ENCODE measurements at regions not wholly inside any gene's neighbourhood (a gene's known extent, or its start where the extent isn't known, plus 50 kb on each side); places are given as distances from the start of the nearest gene placed in this dataset.

DNA sequence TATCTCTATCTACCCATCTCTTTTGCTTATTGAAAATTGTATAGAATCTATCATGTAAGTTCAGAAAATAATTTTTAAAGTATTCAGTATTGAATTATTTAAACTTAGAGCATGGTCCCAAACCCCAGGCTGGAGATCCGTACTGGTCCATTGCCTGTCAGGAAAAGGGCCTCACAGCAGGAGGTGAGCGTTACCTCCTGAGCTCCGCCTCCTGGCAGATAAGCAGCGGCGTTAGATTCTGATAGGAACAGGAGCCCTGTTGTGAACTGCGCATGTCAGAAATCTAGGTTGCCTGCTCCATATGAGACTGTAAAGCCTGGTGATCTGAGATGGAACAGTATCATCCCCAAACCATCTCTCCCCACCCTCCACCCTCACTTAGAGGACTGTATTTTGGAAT is 266.0 kb upstream of the CNTNAP2 start:
- TF ChIP-seq, protein P1, sequence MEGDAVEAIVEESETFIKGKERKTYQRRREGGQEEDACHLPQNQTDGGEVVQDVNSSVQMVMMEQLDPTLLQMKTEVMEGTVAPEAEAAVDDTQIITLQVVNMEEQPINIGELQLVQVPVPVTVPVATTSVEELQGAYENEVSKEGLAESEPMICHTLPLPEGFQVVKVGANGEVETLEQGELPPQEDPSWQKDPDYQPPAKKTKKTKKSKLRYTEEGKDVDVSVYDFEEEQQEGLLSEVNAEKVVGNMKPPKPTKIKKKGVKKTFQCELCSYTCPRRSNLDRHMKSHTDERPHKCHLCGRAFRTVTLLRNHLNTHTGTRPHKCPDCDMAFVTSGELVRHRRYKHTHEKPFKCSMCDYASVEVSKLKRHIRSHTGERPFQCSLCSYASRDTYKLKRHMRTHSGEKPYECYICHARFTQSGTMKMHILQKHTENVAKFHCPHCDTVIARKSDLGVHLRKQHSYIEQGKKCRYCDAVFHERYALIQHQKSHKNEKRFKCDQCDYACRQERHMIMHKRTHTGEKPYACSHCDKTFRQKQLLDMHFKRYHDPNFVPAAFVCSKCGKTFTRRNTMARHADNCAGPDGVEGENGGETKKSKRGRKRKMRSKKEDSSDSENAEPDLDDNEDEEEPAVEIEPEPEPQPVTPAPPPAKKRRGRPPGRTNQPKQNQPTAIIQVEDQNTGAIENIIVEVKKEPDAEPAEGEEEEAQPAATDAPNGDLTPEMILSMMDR (conservative IDR thresholded peaks at IDR 0.05; ENCODE audit: low read depth in 2 of 2), result no peak
- TF ChIP-seq, protein P2, sequence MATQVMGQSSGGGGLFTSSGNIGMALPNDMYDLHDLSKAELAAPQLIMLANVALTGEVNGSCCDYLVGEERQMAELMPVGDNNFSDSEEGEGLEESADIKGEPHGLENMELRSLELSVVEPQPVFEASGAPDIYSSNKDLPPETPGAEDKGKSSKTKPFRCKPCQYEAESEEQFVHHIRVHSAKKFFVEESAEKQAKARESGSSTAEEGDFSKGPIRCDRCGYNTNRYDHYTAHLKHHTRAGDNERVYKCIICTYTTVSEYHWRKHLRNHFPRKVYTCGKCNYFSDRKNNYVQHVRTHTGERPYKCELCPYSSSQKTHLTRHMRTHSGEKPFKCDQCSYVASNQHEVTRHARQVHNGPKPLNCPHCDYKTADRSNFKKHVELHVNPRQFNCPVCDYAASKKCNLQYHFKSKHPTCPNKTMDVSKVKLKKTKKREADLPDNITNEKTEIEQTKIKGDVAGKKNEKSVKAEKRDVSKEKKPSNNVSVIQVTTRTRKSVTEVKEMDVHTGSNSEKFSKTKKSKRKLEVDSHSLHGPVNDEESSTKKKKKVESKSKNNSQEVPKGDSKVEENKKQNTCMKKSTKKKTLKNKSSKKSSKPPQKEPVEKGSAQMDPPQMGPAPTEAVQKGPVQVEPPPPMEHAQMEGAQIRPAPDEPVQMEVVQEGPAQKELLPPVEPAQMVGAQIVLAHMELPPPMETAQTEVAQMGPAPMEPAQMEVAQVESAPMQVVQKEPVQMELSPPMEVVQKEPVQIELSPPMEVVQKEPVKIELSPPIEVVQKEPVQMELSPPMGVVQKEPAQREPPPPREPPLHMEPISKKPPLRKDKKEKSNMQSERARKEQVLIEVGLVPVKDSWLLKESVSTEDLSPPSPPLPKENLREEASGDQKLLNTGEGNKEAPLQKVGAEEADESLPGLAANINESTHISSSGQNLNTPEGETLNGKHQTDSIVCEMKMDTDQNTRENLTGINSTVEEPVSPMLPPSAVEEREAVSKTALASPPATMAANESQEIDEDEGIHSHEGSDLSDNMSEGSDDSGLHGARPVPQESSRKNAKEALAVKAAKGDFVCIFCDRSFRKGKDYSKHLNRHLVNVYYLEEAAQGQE (IDR thresholded peaks at IDR 0.05; ENCODE audit: unreplicated experiment), result no peak
- TF ChIP-seq EZH2 (IDR thresholded peaks at IDR 0.05; ENCODE audit: low read depth, unreplicated experiment) (no peak), POLR2AphosphoS5 (IDR thresholded peaks at IDR 0.05; ENCODE audit: low read depth) (no peak), JUNB (IDR thresholded peaks at IDR 0.05; ENCODE audit: unreplicated experiment) (no peak), ZNF114 (CRISPR knock-in tag; IDR thresholded peaks at IDR 0.05) (no peak)
- TF ChIP-seq, protein P3, sequence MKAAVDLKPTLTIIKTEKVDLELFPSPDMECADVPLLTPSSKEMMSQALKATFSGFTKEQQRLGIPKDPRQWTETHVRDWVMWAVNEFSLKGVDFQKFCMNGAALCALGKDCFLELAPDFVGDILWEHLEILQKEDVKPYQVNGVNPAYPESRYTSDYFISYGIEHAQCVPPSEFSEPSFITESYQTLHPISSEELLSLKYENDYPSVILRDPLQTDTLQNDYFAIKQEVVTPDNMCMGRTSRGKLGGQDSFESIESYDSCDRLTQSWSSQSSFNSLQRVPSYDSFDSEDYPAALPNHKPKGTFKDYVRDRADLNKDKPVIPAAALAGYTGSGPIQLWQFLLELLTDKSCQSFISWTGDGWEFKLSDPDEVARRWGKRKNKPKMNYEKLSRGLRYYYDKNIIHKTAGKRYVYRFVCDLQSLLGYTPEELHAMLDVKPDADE (IDR thresholded peaks at IDR 0.05), result no peak

Data from GM23338 (cell line).